ENCODE measurements at regions not wholly inside any gene's neighbourhood (a gene's known extent, or its start where the extent isn't known, plus 50 kb on each side); places are given as distances from the start of the nearest gene placed in this dataset.

DNA sequence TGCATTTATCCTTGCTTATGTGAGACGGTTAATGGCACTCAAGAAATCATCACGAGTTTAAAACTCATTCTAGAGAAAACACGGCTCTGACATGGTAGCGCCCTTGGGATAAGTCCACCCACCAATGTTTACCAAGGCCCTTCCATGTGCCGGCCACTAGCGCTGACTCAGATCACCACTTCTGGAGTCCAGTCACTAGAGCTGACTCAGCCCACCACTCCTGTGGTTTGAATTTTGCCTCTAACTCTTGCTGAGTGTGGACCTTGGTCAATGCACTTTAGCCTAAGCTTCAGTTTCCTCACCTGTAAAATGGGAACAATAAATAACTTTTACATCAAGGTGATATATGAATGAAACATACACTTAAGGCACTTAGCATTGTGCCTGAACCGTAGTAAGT lies 358.4 kb upstream of the PROK2 start:
- no peak for DNase-seq (ENCODE audit: low read depth in 2 of 2)

DNA sequence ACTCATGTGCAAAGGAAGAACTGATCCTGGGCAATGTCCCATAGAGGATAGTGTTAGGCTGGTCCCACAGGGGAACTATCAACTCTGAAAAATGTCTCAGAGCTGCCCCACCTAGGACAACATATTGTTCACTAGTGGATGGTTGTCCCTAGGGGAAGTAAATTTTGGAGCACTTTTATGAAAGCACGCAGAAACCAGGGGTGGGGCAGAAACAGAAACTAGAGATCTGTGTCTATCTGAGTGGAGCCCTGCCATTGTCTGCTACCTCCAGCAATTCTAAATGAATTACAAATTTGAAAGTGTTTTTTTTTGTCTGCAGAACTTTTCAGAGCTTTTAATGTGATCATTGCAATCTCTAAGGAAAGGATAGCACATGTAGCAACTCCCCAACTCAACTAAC lies 357.1 kb upstream of the PROK2 start:
- DNase-seq (ENCODE audit: low read depth in 2 of 2), result no peak

DNA sequence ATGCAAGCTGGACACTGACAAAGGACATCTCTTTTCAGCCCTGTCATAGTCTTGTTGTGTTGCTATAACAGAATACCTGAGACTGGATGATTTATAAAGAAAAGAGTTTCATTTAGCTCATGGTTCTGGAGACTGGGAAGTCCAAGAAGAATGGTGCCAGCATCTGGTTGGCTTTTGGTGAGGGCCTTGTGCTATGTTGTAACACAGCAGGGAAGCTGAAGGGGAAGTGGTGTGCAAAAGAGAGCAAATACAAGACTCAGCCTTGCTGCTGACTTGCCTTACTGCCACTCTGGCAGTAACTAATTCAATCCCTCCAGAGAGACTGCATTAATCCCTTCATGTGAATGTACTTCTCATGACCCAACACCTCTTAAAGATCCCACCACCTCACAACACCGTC lies 356.3 kb upstream of the PROK2 start:
- no peak for DNase-seq (ENCODE audit: low read depth in 2 of 2)

DNA sequence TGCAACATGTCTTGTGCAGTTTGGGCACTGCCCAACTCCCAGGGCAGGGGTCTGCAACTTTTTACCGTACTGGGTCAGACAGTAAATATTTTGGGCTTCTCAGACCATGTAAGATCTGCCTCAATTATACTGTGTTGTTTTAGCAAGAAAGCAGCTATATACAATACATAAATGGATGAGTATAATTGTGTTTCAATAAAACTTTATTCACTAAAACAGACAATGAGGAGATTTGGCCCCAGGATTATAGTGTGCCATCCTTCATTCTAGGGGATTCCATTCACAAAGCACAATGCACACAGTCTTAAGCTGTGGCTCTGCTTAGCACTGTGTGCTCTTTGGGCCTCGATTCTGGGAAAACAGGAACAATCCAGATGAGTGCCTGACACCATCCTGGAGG lies 354.4 kb upstream of the PROK2 start:
- no peak for DNase-seq (ENCODE audit: low read depth in 2 of 2)

DNA sequence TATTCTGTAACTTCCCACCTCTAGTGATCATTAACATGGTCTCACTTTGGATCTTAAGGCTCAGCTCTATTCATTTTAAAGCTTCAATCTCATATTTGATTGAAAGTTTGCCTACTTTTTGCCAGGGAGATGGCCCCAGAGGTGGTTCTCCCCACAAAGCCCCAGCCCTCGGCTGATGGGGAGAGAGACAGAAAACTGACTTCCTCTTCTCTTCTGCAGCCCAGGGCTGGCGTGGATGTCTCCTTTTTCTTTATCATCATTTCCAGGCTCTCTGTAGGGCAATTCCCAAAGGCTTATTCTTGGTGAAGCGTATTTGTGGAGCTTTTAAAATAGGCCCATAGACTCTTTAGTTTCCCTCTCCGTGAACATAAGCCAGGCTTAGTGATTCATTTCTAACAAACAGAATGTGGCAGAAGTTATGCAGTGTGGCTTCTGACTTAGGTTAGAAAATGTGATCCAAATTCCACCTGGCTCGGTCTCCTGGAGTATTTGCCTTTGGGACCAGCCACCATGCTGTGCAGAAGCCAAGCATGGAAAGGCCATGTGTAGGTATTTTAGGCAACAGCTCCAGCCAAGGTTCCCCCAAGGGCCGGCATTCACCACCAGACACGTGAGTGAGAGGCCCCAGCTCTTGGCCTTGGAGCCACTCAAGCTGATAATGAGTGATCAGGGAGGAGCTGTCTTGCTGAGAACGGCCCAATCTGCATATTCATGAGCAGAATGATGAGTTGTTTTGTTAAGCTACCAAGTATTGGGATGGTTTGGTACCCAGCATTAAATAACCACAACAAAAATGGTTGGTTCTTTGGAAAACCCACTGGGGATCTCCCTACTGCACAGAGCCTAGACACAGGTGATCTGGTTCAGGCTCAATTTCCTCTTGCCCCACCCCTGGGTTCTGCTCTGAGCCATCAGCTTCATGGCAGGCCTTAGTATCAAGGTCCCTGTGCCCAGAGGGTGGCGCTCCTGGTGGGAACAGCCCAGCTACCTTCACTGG lies 353.2 kb upstream of the PROK2 start:
- DNase-seq (ENCODE audit: low read depth in 2 of 2), result no peak

DNA sequence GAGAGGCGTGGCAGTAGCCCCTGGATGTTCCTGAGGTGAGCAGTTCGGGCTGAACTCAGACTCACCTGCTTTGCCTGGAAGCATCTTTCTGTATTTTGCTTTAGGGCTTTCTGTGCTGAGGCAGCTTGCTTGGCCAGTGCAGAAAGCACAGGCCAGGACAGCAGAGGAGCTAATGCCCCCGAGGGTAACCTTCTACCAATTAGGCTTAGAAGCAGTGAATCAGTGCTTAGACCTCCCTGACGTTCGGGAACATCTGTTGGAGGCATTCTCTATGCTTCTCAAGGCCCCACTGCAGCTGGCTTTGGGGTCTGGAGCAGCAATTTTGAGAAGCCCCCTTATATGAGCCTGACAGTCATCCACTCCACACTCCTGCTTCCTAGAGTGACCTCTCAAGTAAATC lies 350.7 kb upstream of the PROK2 start:
- DNase-seq (ENCODE audit: low read depth in 2 of 2), result no peak

DNA sequence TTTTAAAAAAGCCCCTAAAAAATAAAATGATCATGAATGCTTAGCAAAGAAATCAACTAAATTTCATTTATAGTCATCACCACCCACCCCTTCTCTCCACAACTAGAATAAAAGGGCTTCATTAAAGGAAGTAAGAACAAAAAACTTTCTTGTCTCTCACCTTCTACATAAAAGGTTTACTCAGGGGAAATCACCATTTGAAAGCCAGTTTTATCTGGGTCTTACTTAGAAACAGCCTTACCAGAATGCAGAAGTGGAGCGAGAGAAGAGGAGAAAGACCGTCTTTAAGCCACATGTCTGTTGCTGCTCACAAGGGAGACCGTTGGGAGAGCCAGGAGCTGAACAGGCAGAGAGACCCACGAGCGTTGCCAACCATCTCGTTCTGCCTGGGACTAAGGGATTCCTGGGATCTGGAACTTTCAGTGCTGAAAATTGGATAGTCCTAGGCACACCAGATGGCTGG lies 350.1 kb upstream of the PROK2 start:
- no peak for DNase-seq (ENCODE audit: low read depth in 2 of 2)

DNA sequence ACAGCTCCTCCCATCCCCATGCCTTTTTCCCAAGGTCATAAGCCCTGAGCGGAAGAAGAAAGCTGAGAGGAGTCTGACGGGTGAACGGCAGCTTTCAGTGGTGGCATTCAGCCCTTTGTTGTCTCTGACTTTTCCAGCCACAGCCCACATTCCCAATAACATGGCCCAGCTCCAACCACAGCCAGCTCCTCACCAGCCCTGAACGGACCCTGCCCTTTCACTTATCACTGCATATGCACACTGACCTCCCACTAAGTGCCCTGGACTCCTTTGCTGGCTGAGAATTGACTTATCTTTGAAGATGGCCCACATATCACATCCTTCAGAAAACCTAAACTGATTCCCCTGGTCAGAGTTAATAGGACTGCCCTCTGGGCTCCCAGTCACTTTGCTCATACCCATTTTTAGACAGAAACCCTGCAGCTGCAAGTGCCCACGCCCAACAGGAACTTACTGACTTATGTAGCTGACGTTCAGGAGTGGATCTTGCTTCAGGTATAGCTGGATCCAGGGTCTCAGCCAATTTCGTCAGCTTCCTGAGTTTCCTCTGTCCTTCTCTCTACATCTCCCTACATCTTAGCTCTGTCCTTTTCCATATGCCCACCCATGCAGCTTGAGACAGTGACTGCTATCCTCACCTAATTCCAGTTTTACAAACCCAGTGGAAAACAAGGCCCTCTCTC lies 348.5 kb upstream of the PROK2 start:
- no peak for DNase-seq (ENCODE audit: low read depth in 2 of 2)

DNA sequence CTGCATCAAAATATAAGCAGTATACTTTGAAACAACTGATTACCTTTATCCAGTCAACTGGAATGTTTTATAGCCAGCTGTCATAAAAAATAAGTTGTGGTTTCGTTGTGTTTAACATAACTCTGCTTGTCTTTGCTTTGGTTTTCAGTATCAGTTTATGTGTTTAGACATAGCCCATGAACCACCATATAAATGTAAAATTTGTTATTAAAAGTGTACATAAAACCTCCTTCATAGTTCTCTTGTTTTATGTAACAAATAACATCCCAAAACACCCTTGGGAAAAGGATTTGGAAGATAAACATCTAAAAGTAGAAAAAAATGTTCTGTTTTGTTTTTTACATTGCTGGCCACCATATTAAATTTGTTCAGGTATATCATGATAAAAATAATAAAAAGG lies 347.0 kb upstream of the PROK2 start:
- DNase-seq (ENCODE audit: low read depth in 2 of 2), result no peak

DNA sequence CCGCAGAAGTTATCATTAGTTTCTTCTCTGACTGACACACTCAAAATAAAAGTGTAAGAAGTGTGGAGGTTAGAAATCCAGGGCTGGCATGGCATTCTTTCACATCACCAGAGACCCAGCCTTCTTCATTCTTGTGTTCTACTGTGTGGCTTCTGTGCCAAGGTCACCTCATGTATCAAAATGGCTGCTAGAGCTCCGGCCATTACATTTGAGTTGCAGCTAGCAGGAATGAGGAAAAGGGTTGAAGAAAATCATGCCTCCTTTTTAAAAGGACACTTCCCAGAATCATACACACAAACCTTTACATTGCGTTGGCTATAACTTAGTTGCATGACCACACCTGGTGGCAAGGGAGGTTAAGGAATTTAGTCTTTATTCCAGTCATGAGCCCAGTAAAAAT lies 345.6 kb upstream of the PROK2 start:
- no peak for DNase-seq (ENCODE audit: low read depth in 2 of 2)

DNA sequence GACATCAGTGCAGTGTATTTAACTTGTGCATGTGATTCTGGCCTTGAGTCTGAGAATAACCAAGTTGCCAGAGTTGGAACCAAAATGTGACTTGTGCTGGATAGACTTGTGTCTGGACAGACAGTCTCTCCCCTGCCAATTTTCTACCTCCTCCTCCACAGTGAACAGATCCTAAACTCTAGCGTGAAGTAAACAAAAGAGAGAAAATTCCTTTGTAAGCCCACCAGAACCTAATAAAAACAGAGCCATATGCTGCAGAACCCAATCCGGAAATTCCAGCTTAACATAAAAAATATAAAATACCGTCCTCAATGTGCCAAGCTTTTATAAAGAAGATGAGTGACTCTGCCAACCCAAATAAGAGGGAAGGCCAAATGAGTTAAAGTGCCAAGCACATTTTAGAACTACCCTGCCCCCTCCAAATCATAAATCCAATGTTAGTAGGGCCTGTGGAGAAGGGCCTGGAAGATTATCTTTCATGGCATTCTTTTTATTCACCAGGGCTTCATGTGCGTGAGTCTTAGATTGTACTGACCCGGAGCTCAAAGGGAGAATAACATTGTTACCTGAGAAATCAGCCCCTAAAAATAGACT lies 344.6 kb upstream of the PROK2 start:
- no peak for DNase-seq (ENCODE audit: low read depth in 2 of 2)

DNA sequence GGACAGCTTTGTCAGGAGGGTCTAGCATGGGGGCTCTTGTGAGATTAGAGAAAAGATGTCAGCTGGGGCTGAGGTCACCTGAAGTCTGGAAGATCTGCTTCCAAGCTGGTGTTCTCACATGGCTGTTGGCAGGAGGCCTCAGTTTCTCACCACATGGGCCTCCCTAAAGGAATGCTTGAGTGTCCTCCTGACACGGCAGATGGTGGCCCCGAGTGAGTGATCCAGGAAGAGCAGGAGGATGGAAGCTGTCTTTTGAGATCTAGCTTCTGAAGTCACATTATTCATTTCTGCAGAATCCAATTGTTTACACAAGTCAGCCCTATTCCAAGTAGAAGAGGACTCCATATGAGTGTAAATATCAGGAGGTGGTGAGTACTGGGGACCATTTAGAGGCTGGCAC lies 344.0 kb upstream of the PROK2 start:
- no peak for DNase-seq (ENCODE audit: low read depth in 2 of 2)

DNA sequence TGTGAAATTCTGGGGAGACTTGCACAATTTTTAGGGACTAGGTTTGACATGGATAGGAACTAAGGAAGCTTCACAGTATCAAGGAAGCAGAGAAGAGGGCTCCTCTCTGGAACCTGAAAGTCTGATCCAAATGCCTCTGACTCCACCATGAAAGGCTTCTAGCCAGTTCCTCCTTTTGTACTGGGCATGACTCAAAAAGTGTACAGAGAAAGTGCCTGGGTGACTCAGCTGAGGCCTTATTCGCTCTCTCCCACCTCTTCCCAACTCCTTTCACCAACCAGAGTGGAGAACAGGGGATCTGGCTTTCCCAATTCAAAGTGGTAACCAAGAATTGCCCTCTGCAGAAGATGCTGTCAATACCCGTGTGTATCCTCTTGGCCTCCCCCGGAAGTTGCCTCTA lies 342.9 kb upstream of the PROK2 start:
- no peak for DNase-seq (ENCODE audit: low read depth in 2 of 2)

DNA sequence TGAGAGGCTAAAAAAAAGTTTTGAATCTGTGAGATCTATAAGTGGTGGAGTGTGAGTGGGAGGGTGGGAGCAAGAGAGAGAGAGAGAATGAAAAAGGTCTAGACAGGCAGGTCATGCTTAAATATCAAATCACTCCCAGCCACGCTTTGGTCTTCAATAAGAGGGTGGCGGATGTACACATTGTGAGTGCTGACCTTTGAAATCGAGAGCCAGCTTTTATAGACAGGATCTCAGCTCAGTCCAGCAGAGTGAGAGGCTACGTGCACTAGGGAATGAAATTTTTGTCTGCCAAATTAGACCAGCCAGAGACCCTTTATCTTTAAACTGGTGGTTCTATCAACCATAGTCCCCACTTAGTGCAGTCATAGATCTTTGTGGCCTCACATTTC lies 342.3 kb upstream of the PROK2 start:
- no peak for DNase-seq (ENCODE audit: low read depth in 2 of 2)

DNA sequence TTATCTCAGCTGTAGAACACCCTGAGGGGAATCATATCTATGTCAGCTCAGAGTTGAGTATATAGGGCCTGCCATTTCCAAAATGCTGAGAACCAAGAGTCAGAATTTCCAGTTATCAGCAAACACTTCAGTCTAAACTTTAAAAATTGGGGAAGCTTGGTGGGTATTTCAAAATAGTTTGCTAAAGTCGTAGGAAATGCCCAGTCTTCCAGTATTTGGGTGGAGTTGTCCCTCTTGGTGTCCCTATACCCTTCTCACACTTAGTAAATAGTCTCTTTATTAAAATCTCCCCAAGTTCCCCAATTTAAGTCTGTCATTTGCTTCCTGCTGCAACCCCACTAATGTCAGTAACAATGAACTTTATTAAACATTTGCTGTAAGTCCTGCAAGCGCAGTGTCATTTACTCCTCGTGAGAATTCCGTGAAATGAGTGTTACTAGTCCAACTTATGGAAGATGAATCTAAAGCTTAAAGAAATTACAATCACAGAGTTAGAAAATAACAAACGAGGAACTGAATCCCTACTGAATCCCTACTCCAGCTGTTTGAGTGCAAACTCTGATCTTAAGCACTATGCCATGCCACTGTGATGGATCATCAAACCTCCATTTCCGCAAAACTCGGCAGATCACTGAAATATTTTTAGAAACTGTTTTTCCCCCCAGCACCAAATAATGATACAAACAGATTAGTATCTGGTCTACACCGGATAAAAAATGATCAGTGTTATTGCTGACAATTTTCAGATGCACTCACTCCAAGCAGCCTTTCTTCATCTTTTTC lies 341.7 kb upstream of the PROK2 start:
- no peak for DNase-seq (ENCODE audit: low read depth in 2 of 2)

DNA sequence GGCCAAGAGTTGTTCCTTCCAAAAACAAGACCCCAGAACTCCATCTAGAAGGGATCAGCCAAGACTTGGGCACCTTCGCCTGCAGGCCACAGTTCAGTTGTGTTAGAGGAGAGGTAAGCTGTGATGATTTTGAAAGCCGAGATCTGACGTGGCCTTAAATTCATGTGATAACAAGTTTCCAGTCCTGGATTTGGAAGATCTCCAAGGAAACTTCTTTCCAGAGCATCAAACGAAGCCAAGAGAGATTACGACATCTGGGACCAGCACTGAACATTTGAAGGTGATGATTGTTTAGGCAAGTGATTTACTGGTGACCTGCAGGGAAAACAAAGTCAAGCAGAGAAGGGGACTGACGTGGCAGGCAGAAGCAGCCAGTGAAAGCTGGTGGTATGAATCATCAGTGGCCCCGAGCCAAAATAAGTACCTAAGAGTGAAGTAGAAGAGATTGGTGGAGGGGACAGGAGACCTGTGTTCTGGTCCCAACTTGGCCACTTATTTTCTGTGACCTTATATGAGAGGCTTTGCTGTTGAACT lies 339.0 kb upstream of the PROK2 start:
- DNase-seq (ENCODE audit: low read depth in 2 of 2), result no peak

DNA sequence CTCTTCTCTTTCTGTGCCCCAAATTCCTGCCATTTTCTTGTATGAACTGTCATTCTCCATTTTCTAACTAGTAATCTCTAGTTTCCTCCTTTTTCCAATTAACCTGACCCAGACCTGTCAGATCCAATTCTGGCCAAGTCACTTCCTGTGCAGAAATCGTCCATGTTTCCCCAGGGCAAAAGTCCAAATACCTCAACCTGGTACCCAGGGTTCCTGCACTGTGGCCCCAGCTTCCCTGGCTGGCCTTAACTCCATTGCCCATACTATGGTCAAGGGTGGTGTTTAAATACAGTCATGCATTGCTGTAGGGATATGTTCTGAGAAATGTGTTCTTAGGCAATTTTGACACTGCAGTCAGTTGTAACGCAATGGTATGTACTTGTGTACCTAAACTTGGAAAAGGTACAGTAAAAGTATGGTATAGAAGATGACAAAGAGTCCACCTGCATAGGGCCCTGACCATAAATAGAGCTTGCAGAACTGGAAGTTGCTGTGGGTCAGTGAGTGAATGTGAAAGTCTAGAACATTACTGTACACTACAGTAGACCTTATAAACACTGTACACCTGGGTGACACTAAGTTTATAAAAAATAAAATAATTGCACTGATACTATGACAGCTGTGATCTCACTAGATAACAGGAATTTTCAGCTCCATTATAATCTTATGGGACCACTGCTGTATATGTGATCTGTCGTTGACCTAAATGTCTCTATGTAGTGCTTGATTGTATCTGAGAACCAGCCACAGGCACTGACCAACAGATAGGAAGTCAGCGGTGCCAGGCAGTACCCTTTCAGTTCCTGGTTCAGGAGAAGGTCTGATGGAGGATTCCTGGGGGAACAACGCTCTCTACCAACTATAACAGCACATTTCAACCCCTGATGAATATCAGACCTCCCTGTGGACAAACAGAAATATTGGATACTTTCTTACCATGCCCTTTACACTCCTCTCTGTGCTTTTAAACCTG lies 336.1 kb upstream of the PROK2 start:
- no peak for DNase-seq (ENCODE audit: low read depth in 2 of 2)

DNA sequence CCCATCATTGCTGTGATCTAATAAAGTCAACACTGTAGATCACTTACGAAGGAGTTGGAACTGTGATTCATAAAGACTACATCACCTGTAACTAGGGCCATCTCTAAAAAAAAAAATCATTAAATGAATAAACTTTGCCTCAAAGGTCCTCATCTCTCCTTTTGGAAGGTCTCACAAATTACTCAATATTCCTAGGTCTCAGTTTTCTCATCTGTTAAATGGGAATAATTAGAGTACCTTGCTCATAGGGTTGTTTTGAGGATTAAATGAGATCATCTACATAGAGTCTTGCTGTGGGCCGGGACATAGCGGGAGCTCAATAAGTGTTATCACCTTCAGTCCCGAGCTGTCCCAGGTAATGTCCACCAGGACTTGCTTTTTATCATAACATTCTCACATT lies 335.1 kb upstream of the PROK2 start:
- no peak for DNase-seq (ENCODE audit: low read depth in 2 of 2)

DNA sequence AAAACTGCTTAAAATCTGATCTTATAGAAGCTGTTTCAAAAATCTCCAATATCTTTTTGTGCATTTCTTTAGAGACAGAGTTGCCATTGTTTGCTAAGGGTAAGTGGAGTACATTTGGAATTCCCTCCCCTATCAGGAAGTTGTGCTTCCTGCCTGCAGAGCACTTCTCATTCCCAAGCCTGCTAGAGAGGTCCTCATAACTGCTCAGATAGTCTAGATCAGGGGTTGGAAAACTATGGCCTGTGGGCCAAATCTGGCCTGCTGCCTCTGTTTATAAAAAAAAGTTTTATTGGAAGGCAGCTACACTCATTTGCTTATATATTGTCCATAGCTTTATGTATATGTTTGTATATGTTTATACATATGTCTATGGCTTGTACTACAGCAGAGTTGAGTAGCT lies 333.7 kb upstream of the PROK2 start:
- no peak for DNase-seq (ENCODE audit: low read depth in 2 of 2)

DNA sequence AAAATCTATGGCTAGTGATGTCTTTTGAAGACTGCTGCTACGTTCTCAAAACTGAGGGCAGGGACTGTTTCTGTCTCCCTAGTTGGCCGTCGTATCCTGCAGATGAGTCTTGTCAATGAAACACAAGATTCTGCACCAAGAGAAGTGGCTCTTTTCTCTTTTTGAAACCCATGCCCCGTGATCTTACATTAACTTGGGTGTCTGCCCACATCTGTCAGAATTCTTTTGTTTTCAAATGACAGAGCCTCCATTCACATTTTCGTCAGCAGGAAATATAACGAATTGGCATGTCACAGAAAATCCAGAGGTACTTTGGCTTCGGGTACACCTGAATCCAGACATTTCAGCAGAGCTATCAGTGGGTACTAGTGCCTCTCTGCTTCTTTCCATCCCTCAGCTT lies 331.3 kb upstream of the PROK2 start:
- no peak for DNase-seq (ENCODE audit: low read depth in 2 of 2)

DNA sequence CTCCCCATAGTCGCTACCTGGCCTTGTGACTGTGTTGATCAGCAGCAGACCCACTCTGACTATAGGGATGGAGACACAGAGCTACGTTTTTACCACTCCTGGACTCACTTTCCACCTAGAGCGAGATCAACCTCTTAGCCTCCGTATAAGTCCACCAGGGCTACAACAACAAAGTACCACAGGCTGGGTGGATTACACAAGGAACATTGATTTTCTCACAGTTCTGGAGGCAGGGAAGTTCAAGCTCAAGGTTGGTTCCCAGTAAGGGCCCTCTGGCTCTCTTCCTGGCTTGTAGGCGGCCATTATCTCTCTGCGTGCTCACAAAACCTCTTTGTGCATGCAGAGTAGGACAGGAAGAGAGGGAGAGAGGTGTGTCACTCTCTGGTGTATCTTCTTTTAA lies 330.4 kb upstream of the PROK2 start:
- no peak for DNase-seq (ENCODE audit: low read depth in 2 of 2)

Measured in stimulated activated CD8-positive, alpha-beta memory T cell treated with anti-CD3 and anti-CD28 coated beads, Interleukin-7, amount 100 ng/mL, for 1 hour (primary cell).